Loucy (cell line): ENCODE measurements at regions not wholly inside any gene's neighbourhood (a gene's known extent, or its start where the extent isn't known, plus 50 kb on each side); places are given as distances from the start of the nearest gene placed in this dataset.

Experiments used
- EZH2phosphoT487 ChIP-seq: fragments of 200-600 bp; IDR thresholded peaks from 2 replicates; pipeline ENCODE4 v1.6.1; 2018; ENCODE audit warnings: antibody characterized with exemption, mild to moderate bottlenecking, moderate library complexity, borderline replicate concordance
- TF ChIP-seq, protein P1 (sequence below): fragments of 200-600 bp; sonication (generic); conservative IDR thresholded peaks from 2 replicates; pipeline ENCODE4 v1.5.1; 2014; ENCODE audit warnings: mild to moderate bottlenecking, antibody characterized with exemption, low read length

DNA sequence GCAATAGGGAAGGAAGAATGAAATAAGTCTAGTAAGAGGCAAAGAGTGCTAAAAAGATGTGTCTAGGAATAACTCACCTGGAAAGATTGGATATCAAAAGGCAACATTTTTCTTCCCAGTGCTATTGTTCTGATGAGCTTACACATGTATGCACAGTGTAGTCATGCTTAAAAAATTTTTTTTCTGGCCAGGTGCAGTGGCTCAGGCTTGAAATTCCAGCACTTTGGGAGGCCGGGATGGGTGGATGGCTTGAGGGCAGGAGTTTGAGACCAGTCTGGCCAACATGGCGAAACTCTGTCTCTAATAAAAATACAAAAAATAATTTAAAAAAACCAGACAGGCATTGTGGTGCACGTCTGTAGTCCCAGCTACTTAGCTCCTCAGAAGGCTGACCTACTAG, 795.8 kb upstream of the IGFBP7 start:
- TF ChIP-seq, protein P1, sequence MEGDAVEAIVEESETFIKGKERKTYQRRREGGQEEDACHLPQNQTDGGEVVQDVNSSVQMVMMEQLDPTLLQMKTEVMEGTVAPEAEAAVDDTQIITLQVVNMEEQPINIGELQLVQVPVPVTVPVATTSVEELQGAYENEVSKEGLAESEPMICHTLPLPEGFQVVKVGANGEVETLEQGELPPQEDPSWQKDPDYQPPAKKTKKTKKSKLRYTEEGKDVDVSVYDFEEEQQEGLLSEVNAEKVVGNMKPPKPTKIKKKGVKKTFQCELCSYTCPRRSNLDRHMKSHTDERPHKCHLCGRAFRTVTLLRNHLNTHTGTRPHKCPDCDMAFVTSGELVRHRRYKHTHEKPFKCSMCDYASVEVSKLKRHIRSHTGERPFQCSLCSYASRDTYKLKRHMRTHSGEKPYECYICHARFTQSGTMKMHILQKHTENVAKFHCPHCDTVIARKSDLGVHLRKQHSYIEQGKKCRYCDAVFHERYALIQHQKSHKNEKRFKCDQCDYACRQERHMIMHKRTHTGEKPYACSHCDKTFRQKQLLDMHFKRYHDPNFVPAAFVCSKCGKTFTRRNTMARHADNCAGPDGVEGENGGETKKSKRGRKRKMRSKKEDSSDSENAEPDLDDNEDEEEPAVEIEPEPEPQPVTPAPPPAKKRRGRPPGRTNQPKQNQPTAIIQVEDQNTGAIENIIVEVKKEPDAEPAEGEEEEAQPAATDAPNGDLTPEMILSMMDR, result no peak
- no peak for TF ChIP-seq EZH2phosphoT487
